ENCODE measurements at regions not wholly inside any gene's neighbourhood (a gene's known extent, or its start where the extent isn't known, plus 50 kb on each side); places are given as distances from the start of the nearest gene placed in this dataset.

GRCh38 chr11:50214376-50214775 is 181.7 kb downstream of the OR4C45 start:
- TF ChIP-seq CTCF (conservative IDR thresholded peaks at IDR 0.05; ENCODE audit: low read length) (no peak), EZH2phosphoT487 (IDR thresholded peaks at IDR 0.05; ENCODE audit: borderline replicate concordance, low read depth, low read length) (no peak)

Measured in OCI-LY7 (cell line).